ENCODE measurements at regions not wholly inside any gene's neighbourhood (a gene's known extent, or its start where the extent isn't known, plus 50 kb on each side); places are given as distances from the start of the nearest gene placed in this dataset.

DNA sequence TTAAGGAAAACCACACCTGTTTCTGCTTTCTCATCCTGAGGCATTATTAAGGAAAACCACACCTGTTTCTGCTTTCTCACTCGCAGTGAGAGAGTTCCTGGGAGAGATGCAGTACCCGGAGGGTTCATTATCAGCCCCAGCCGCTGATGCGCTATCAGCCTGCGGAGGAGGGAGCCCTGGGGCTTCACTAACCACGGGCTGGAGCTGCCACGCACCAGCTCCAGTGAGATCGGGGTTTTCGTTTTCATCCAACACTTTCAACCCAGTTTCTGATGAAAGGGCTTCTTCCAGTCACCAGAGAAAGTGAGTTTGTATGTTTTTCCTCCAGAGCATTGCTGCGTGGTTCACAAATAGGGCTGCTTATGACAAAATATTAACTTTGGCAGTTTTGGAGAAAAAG lies 93.2 kb upstream of the PRKX start:
- TF ChIP-seq, protein P1, sequence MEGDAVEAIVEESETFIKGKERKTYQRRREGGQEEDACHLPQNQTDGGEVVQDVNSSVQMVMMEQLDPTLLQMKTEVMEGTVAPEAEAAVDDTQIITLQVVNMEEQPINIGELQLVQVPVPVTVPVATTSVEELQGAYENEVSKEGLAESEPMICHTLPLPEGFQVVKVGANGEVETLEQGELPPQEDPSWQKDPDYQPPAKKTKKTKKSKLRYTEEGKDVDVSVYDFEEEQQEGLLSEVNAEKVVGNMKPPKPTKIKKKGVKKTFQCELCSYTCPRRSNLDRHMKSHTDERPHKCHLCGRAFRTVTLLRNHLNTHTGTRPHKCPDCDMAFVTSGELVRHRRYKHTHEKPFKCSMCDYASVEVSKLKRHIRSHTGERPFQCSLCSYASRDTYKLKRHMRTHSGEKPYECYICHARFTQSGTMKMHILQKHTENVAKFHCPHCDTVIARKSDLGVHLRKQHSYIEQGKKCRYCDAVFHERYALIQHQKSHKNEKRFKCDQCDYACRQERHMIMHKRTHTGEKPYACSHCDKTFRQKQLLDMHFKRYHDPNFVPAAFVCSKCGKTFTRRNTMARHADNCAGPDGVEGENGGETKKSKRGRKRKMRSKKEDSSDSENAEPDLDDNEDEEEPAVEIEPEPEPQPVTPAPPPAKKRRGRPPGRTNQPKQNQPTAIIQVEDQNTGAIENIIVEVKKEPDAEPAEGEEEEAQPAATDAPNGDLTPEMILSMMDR (IDR thresholded peaks at IDR 0.05) = no peak
- TF ChIP-seq POLR2A (IDR thresholded peaks at IDR 0.05; ENCODE audit: low read depth) = no peak
- TF ChIP-seq POLR2AphosphoS5 (IDR thresholded peaks at IDR 0.05) = no peak
